GM21367 (cell line): ENCODE measurements at regions not wholly inside any gene's neighbourhood (a gene's known extent, or its start where the extent isn't known, plus 50 kb on each side); places are given as distances from the start of the nearest gene placed in this dataset.

Source experiments
- ATAC-seq: cut with Tn5 transposase; IDR thresholded peaks from one replicate; pipeline ENCODE4 v1.9.1; 2021; ENCODE audit not compliant: unreplicated experiment

DNA sequence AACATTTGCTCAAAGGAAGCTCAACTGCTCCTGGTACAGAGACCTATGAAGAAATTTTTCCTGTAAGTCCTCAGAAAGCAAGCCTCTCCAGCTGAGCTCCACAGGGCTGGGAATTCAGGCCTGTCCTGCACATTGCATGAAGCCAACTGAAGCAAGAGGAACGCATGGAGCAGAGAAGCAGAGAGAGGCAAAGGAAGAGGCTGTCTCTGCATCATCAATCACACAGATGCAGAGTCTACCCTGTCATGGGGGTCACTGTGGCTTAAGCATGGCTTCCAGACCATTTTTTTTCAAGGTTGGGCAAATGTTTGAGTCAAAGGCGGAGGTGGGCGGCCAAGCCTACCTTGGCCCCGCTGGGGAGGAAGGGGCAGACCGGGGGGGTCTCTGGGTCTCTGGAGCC lies 110.3 kb upstream of the MSX1 start:
- ATAC-seq = no peak

DNA sequence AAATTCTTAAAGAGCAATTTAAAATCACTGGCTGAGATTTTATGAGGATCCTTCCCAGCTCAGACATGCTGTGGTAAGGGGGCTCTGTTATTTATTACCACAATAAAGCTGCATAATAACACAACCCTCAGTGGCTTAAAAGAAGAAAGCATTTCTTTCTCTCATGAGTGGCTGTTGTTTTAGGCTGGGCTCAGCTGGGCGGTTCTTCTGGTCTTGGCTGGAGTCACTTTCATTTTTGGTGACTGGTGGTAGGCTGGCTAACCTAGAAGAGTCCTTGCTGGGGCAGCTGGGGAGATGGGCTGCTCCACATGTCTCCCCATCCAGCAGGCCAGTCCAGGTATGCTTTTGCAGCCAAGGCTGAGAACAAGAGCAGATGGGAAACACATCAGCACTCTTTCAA lies 113.0 kb upstream of the MSX1 start:
- no peak for ATAC-seq

DNA sequence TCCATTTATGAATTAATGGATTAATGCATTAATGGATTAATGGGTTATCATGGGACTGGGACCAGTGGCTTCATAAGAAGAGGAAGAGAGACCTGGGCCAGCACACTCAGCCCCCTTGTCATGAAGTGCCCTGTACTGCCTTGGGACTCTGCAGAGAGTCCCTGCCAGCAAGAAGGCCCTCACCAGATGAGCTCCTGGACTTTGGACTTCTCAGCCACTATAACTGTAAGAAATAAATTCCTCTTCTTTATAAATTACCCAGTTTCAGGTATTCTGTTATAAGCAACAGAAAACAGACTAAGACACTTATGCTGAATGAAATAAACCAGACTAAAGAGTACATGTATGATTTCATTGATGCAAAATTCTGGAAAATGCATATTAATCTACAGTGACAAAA lies 119.4 kb upstream of the MSX1 start:
- no peak for ATAC-seq

DNA sequence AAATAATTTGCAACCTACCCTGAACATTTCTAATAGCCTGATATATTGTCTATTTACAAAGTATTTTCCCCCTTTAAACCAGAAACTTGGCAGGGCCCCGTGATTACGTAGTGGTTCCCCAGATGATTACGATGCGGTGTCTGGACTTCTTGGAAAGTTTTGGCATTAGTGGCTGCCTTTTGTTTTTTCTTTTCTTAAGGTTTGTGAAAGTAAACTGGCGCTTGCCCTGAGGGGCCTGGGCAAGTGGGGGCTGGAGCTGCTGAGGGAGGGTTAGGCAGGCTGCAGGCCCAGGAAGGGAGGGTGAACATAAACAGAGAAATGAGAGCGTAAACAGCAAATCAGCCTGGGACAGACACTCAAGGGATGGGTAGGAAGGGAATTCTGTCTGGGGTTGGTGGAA lies 123.6 kb upstream of the MSX1 start:
- ATAC-seq = no peak

DNA sequence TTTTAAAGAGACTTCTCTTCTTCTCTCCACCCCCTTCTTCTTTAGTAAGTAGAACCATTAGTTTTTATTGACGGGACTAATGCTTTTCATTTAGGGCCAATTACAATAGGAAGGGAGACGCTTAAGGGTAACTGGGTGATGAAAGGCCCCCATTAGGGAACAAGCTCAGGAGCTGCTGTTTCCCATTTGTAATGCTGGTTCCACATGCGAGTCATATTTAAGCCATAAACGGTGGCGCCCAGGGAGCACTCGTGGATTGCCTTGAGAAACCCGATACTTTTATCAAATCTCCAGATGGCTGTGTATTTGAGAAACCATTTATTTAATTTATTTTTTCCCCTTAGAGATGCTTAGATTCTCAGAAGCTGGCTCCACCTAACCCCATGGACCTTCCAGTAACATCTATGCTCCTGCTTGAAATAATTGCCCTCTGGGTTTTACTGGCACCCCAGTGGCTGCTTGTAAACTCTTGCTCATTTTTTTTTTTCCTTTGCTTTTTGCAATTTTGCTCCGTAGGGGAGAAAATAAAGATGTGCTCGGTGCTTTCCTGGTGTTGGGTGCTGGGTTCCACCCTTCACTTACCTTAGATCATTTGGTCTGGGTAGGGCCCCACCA lies 124.2 kb upstream of the MSX1 start:
- ATAC-seq = no peak

DNA sequence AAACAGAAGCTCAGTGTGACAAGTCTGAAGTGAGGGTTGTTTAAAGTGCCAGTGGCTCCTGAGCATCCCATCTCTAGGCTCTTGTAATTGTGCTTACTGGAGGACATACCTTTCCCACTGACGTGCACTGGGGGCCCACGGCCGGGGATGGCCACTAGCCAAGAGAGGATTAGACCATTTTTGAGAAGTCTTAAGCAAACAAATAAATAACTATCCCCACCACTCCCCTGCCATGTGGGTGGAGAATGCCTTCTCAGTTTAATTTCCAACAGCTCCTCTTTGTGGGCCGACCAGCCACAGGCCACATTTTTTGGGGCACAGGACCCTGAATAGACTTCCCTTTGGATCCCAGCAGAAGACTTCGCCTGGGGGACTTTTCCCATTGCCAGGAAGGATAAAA lies 125.0 kb upstream of the MSX1 start:
- ATAC-seq = no peak

DNA sequence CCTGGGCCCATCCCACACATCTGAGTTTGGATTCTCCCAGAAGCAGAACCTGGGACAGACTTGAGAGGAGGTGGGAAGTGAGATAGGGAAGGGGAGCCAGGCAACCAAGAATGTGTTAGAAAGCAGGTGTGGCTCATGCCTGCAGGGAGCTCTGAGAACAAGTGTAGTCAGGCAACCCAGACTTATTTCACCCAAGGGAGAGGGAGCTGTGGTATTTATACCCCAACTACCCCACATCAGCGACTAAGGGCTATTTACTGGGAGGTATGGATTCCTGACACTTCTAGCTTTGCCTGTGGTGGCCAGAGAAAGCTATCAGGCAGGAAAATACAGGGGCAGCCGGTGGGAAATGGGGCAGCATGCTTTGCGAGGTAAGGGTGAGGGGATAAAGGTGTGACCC lies 125.8 kb upstream of the MSX1 start:
- no peak for ATAC-seq

DNA sequence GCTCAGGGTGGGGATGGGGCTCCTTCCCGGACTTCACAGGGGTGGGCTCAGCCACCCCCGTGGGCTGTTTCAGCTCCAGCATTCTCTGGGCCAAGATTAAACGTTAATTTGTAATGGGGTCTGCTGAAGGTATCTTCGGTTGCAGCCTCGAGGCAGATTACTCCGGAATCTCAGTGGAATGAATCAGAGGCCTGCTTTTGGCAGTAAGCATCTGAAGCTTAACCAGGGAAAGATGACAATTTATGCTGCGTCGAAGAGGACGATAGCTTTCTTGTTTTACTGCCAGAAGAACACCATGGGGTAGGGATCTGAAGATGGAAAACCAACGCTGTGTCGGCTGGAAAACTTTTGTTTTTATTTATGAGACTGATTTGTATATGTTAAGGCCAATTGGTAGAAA lies 129.2 kb upstream of the MSX1 start:
- no peak for ATAC-seq

DNA sequence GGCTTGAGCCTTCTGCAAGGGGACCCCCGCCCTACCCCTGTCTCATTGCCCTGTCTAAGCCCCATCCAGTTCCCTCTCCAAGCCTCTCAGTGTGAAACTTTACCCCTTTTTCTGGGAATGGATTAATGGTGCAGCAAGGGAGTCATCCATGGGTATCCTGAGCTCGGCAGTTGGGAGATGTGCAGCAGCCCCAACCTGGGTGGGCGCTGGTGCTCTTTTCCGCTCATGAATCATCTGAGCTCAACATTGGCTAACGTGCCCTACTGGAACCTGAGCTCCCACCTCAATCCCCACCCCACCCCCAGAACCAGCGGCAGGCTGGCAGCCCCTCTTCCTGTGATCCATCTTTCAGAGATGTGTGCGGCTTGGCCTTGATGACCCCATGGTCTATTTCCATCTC lies 130.3 kb upstream of the MSX1 start:
- no peak for ATAC-seq

DNA sequence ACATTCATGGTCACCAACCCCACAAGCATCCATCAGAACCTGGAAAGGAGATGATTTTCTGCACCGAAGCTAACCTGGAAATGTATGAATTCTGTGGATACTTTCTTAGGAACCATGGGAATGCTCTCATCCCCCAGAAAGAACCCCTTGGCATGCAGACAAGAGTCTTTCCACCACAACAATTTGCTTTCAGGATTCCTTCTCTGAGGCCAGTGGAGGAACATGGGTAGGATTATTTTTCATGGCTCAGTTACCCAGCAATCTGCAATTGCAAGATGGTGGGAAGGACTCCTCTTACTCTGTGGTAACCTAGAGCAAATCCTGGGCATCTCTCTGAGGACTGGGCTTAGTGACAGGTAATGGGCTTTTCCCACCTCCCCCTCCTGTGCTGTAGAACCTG lies 131.9 kb upstream of the MSX1 start:
- ATAC-seq = no peak

DNA sequence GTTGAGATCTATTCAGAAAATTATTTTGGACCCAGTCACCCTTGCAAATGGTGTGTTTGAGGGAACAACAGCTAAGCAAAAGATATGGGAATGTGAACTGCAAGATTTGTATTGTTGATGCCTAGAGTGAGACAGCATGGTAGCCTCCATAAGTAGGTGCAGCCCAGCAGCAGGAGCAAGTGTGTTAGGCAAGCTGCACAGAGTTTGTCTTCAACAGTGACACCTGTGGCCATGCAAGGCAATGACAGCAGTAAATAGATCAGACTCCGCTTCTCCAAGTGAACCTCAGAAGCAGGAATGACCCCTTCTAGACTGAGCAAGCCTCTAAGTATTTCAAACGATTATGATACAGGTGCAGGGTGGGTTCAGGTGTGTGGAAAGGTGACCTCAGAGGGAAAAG lies 133.4 kb upstream of the MSX1 start:
- no peak for ATAC-seq

DNA sequence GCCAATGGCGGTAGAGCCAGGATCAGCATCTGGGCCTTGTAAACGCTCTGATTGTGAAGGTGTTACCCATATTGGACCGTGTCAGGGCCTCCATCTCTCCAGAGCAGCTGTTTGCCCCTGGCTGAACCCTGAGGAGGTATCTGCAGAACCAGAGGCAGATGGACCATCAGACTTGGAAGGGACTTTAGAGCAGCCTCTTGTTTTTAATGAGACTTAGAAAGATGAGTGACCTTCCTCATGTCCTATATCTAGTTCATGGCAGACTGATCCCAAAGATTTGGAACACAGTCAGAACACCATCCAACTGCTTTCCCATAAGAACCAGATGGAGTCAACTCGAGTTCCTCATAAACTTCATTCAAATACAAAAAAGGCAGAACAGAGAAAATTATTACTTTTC lies 135.1 kb upstream of the MSX1 start:
- ATAC-seq = no peak

DNA sequence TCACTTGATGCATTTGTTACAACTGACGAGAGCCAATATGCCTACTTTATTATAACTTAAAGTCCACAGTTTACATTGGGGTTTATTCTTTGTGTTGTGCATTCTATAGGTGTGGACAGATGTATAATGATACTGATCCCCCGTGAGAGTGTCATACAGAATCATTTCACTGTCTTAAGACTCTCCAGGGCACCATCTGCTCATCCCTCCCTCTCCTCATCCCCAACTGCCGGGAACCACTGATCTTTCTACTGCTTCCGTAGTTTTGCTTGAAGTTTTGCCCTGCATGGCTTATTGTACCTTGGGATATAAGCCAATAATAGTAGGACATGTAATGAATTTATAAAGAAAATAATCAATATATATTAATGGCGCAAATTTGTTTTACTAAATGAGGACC lies 137.8 kb upstream of the MSX1 start:
- no peak for ATAC-seq

DNA sequence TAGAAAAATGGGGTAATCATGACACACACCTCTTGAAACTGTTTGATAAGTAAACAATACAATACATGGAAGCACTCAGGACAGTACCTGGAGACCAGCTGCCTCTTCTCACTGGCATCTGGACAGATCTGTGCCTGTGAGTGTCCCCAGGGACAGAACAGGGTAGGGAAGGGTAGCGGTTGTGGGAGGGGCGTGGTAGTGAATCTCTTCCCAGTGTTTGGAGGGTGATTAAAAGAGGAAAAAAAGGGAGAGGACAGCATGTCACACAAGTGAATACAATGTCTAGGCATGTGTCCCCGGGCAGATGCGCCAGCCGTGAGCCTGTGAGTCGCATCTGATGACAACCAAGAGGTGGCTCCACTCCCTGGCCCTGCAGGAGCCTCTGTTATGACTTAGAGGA lies 138.8 kb upstream of the MSX1 start:
- ATAC-seq = no peak

DNA sequence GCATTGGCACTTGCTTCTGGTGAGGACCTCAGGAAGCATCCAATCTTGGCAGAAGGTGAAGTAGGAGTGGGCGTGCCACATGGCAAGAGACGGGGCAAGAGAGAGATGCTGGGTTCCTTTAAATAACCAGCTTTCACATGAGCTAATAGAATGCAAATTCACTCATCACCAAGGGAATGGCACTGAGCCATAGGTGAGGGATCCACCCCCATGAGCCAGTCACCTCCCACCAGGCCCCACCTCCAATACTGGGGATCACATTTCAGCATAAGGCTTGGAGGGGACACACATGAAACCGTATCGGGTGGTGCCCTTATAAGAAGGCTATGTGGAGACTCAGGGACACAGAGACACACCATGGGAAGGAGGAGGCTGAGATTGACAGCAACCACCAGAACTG lies 140.0 kb upstream of the MSX1 start:
- no peak for ATAC-seq

DNA sequence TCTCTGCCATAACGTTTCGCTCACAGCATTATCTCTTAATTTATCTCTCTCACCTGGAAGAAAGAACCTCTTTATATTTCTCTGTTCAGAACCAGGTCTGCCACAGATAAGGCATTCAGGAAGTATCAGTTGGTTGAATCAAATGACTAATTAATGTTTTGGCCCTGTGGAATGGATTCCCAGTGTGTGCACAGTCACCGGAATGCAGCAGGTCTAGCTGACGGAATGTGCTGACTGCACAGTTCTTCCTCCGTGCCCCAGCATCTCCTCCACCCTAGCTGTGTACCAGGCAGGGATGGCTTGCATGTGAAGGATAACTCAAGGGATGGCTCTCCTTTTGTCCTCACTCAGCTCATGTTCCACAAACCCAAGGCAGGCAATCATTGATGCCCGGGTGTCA lies 141.8 kb upstream of the MSX1 start:
- ATAC-seq = no peak

DNA sequence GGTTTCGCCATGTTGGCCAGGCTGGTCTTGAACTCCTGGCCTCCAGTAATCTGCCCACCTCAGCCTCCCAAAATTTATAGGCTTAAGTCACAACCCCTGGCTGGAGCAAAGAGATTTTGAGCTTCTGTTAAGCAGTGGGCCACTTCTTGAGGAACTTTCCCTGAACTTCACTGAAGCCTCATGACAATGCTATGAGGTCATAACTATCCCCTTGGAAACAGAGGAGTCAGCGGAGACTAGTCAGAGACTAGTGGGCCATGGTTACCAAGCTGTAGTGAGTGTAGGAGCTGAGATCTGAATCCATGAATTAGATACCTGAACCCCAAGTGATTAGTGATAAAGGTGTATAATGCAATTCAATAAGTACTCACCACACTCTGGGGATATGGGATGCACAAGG lies 145.1 kb upstream of the MSX1 start:
- no peak for ATAC-seq

DNA sequence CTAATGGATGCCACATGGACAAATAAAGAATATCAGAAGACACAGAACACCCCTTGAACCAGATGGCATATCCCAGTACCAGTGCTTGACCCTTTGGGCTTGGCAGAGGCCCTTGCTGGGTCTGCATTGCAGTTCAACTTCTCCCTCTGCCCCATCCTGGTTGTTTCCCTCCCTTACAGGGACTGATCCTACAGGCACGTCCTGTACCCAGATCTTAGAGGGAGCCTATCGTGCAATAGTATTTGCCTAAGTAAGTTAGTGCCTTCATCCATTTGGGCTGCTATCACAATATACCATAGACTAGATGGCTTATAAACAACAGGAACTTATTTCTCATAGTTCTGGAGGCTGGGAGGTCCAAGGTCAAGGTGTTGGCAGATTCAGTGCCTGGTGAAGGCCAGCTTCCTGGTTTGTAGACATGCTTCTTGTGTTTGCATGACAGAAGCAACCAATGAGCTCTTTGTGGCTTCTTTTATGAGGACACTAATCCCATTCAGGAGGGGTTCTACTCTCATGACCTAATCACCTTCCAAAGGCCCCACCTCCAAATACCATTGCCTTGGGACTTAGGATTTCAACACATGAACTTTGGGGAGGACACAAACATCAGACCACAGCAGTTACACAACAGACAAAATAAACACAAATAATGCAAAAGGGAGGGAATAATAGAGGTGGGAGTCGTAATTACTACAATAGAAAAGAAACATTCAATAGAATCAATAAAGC lies 146.5 kb upstream of the MSX1 start:
- ATAC-seq = no peak

DNA sequence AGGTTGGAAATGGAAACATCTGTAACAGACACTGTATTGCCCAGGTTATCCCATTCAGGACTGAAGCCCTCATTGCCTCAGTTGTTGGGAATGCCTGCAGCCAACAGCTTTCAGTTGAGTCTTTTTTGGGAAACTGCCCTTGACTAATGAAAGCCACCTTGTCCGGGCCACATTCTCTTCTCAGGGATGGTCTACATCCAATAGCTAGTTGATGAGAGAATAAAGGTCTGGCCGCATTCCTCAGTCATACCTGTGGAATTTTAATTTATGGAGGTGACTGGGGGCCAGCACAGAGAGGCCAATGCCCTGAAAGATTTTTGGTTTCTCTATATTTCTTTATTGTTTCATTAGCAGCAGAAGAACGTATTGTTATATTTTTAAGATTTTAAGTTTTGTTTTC lies 147.6 kb upstream of the MSX1 start:
- ATAC-seq = no peak

DNA sequence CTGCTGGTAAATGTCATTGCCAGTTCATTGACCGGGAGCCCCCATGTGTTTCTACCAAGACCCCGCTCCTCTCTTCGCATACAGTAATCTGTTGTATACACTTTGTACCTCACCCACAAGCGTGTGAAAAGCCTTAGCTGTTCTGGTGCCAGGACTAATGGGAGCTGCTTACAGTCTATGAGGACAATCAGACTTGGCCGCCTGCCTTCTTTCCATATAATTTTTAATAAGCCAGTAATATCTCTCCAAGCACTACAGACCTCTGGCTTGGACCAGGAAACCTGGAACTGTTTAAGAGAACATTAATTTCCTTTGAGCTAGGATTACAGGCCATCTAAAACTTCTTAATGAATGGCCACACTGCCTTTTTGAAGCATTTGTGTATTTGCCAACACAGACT lies 149.7 kb upstream of the MSX1 start:
- no peak for ATAC-seq

DNA sequence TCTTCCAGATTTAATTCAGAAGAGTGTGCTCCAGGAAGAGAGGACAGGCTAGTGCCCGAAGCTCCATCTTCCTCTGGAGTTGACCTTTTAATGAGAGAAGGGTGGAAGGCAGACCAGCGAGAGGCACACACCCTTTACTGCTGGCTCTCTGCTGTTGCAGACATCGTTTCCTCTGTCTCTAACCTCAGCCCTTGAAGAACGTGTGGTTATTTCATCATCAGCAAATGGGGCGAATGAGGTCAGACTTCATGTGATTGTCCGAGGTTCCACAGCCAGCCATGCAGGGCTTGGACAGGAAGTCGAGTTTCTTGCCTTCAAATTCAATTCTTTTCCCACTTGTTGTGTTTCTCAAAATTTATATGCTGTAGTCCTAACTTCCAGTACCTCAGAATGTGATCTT lies 155.2 kb upstream of the MSX1 start:
- ATAC-seq = no peak

DNA sequence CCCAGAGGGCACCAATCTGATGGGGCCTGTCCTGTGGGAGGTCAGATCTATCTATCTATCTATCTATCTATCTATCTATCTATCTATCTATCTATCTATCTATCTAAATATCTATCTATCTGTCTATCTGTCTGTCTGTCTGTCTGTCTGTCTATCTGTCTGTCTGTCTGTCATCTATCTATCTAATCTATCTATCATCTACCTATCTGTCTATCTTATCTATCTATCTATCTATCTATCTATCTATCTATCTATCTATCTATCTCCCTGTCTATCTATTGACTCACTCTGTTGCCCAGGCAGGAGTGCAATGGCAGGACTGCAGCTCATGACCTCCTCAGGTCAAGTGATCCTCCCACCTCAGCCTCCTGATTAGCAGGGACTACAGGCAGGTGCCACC lies 155.7 kb upstream of the STX18 start:
- ATAC-seq = no peak

DNA sequence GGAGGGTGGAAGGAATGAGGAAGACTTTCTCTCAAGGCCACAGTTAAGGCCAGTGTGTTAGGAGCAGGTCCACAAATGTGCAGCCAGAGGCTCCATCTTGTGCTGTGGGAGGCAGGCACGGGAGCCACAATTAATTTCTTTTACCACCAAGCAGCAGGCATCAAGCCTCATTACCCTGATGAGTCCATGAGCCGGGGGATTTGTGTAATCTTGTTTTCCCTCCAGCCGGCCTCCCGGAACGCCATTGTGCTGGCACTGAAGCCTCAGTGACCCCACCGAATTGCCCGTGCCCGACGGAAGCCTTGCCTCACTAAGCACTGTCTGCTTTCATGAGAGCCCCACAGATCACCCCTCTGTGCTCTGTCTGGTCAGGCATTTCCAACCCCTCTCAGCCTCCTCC lies 154.7 kb upstream of the STX18 start:
- ATAC-seq = no peak
